HCEC 1CT (cell line): ENCODE measurements at regions not wholly inside any gene's neighbourhood (a gene's known extent, or its start where the extent isn't known, plus 50 kb on each side); places are given as distances from the start of the nearest gene placed in this dataset.

Experiments
- DNase-seq: peaks from one replicate; pipeline ENCODE4 v3.0.0-alpha.2; 2017

DNA sequence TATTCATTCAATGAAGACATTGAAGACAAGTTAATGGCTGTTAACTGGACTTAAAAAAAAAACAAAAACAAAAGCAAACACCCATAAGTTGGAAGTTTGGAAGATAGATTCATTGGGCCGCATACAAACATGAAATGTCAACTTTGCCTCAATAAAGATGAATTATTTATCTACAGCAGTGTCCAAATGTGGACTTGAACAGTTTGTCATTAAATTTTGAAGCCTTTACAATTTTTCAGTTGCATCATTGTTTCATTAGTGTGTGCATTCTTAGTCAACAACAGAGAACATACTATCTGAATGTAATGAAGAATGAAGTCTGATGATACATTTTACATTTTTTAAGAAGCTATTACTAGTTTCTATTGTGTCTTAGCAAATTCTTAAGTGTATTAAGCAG, 152.1 kb downstream of the SLIT2 start:
- no peak for DNase-seq

DNA sequence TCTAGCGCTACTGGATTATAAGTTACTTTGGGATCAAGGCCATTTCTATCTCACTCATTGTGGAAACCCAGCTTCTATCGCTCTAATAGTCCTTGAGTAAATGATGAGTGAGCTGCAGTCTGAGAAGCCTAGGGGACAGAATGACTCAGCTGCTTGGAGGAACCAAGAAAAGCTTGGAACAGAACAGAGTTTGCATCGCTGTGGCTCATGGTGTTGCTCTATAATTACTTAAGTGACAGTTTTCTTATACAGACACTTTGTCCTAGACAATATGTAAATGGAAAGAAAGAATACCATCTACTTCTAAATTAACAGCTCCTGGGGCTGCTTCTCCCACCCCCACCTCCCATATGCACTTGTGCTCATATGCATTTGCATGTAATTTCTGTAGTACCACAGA, 156.9 kb downstream of the SLIT2 start:
- DNase-seq = peak; percentile 11

DNA sequence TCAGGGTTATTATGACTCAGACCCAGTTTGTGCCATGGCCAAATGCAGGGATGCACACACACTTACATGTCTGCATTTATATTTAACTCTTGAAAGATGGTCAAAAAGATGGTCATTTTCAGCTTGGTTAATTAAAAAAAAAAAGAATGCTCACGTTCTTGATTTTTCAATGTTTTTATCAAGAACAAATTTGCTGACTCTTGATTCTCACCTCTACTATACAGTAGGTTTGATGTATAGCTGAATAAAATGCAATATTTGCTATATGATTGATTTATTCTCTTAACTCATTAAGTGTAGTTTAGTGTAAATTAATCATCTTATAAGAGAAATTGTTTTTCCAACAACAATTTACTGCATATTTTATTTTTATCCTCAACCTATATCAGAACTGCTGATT, 160.4 kb downstream of the SLIT2 start:
- no peak for DNase-seq

DNA sequence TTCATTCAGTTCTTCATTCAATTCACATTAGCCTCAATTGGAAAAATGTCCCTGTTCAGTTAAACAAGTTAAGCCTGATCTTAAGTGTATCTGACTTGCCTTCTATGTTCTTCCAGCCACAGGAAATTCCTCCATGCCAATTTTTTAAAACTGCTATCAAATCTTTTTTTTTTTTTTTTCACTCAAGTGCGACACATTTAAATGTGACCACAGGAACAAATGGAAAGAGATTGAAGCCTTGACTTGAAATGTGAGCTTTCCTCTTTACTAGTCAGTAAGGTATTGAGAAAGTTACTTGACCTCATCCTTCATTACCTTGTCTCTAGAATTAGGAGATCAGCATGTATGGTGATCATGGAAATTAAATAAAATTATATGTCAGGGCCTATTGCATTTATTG, 165.1 kb downstream of the SLIT2 start:
- no peak for DNase-seq

DNA sequence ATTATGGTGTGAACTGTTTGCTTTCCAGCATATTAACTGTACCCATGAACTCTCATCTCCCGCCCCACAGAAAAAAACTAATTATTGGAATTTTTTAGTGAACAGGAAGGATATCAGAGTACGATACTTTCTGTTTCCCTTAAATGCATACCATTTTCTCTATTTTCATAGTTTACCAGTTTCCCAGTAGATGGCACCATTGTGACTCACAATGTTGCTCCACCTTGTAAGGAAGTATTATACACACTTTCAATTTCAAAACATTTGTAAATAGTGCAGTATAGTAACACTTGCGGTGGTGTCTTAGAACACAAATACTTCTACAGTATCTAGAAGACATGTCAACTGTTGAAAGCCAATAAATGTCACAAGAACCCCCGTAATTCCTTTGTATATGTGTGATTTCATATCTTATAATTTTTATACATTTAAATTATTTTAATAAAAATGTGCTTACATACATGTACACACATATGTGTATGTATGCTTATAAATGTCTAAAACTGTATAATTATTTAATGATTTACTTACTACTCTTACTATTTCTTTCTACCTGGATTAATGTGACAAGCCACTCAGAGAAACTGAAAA, 167.3 kb downstream of the SLIT2 start:
- DNase-seq = peak; percentile 54

DNA sequence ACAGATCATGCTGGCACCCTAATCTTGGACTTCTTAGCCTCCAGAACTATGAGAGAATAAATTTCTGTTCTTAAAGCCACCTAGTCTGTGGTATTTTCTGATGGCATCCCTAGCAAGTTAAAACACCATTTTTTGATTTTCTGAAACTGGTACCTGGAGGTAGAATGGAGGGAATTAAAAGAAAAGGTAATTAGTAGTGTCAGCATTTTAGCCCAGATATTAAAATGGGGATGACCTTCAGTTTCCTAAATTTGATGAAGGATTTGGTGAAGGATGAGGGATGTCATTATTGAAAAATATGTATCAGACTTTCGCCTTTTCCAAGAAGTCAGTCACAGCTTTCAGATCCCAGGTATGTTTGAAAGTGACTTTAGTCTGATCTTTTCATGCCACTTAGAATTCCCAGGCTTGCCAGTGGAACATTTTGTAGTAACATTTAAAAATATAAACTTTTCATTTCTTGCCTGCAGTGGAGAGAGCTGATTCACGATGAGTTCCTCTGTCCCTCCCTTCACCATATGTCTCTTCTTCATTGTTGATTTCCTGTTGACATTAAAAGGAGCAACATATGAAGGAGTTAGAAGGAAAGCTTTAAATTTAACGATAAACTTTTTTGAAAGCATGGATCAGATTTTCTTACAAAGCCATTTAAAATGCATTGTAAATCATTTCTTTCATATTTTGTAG, 169.4 kb downstream of the SLIT2 start:
- no peak for DNase-seq

DNA sequence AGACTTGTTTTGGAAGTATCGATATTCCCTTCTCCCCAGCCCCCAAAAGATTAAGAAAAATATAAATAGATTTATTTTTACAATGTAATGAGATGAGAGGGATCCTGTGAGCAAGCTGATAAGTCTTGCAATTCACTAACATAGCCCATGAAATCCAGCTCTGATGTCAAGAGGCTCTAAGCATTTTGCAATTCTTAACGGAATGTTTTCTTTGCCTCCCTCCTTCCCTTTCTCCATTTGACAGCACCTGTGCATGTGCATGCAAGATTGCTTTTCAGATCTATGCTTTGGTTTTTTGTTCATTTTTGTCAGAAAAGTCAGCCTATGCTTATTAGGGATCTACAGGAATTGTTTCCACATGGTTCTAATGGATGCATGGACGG, 169.9 kb downstream of the SLIT2 start:
- DNase-seq = no peak

DNA sequence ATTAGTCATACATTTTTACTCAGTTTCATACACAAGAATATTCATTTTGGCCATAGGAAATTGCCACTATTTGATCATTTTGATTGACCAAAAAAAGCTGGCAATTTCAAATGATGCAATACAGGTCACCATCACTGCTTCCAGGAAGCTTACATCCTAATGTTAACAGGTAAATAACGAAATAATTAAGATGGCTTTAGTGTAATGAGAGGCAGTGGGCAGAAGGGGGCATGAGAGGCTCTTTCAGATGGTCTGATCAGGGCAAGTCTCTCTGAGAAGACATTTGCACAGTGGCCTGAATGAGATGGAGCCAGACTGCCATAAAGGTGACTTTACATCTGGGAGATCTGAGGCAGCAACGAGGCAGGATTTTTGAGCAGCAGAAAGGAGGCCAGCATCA, 170.7 kb downstream of the SLIT2 start:
- DNase-seq = peak; percentile 25

DNA sequence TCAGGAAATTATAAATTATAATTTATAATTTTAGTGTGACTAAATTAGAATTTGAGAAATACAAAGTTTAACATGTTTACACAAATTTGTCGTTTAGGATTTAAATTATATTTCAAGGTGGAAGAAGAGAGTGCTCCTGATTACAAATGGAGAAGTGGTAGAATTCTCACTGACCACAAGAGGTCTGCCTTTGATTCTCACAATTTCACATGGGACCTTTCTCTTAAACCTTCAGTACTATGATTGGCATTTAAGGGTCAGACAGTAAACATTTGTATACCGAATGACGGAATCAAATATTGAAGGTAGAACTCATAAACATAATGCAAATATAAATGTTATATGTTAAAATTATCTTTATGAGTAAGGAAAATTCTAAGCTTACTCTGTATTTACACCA, 171.7 kb downstream of the SLIT2 start:
- no peak for DNase-seq

DNA sequence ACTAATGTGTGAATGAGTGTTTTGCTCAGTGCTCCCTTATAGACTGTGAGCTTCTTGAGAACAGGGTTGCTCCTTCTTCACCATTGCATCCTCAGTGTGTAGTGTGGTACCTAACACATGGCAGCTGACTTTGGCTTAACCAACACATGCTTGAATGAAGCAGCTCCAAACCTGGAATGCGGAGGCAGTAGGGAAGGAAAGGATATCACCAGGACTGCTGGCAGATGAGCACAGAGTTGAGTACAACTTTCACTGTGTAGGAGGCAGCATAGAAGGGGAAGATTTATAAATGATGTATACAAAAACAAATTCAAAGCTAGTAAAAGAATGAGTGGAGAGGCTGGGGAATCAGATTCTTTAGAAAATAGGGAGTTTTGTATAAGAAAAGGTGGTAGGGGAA, 174.3 kb downstream of the SLIT2 start:
- no peak for DNase-seq

DNA sequence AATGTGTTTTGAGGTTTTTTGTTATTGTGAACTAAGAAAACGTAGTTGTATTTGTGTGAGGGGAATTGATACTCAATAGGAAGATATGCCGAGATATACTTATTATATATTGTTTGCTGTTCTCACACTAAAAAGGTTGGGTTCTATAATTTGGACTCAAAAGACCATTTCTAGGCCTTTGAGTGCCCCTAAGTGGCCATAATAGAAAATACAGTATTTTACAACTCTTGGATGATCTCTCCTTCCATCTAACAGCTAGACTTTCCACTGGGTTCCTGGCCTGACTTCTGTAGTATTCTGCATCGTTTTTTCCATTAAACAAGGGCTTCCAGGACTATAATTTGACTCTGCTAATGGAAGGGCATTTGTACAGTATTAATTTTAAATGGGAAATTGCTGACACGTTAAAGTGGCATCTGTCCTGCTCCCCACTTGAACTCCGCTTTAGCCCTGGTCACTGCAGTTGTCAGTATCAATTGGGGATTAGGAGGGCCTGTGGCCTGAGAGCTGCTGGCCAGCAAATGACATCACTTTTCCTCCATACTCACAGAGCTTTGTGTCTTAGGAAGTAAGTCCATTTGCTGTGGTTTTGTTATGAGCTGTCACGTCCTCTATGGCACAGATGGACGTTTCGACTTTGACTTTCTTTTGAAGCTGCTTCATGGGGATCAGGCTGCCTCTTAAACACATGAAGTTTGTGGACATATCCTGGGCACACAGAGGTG, 176.9 kb downstream of the SLIT2 start:
- DNase-seq = peak; percentile 8

DNA sequence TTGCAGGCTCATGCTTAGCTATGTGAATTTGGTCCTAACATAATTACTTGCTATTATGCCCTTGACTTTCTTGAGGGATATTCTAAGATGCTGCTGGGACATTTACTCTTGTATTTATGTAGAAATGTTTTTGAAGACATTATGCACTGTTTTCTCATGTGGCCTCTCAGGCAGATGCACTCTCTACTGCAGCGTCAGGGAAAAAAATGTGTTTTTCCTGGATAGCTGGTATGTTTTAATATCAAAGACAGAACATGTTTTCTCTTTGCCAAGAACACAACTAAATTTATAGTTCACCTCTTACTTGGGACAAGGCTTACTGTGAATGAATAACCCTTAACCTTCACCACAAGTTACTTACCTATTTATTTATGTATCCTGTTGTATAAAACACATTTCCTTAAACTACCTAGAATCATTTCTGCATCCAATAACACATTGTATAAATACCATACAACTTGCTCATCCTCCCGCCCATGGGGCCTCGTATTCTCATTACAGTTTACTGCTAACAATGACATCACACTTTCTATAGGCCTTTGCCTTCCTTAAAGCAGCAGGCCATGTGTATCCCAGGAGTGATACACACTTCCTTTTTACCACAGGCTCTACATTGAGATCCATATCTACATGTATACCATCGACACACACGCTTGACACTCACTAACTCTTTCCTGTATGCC, 178.7 kb downstream of the SLIT2 start:
- DNase-seq = peak; percentile 18

DNA sequence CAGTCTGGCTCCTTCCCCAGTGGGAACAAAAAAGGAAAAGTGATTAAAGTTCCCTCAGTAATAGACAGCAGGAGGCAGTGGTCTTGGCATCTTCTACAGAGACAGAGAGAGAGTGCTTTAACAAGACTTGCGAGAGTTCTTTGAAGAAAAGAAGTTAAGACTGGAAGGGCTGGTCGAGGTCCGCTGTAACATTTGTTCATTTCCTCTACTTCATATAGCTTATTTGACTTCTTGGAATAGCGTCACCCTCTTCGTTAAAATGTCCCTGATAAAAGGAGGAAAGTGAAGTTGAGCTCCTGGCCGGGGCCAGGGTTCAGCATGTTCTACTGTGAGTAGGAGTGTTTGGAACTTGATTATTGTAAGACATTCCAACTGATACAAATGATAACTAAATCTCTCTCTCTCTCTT, 179.8 kb downstream of the SLIT2 start:
- DNase-seq = no peak

DNA sequence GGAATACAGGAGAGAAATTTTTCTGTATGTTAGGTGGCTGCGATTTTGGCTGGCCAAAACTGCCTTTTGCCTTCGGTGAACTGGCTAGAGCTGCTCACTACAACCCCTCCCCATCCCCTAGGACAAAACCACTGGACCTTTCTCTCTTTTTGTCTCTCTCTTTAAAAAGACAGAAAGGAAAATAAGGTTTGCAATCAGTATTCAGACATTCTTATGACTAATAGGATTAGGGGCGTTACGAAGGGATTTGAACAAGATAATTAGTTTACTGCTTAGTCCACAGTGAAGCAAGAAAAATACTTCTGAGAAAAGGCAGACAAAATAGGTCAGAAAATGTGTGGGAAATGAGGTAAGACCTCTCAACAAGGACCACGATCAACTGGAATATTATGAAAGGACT, 180.4 kb downstream of the SLIT2 start:
- no peak for DNase-seq

DNA sequence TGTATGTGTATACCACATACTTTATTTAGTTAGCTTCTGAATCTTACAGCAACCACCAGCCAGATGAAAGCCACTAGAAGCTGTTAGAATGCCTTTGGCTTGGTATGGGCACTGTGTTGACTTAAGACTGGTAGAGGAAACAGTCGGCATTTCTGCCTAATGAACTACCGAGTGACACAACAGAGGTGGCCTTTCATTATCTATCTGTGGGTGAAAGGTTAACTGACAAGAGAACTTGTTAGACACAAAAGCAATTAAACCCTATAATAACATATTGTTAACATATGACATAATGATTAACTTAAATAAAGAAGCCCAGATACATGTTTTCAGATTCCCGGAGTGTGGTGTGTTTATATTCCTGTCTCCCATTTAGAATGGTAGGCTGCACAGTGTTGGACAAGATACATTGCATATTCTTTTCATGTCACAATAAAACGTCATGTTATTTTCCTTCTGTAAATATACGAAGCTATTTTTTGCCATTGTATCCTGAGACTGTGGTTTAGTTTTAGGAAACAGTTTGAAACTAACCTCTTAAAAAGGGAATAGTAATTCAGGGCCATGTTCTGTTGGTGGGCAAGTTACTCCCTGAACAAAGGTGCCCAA, 181.5 kb downstream of the SLIT2 start:
- DNase-seq = no peak

DNA sequence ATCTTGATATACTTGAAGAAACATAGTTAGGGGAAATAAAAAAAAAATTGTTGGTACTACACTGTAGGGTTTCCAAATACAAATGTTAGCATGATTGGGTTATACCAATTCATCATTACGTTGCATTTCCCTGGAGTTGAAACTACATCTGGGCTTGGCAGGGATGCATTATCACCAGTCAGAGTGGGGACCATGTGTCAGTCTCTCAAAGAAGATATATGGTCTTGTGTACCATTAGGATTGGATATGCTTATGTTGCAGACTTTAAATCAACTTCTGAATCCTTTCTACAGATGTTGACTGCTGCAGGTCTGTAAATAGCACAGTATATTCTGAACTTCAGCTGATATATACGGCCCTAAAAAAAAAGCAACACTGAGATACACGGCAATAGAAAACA, 188.5 kb downstream of the SLIT2 start:
- no peak for DNase-seq

DNA sequence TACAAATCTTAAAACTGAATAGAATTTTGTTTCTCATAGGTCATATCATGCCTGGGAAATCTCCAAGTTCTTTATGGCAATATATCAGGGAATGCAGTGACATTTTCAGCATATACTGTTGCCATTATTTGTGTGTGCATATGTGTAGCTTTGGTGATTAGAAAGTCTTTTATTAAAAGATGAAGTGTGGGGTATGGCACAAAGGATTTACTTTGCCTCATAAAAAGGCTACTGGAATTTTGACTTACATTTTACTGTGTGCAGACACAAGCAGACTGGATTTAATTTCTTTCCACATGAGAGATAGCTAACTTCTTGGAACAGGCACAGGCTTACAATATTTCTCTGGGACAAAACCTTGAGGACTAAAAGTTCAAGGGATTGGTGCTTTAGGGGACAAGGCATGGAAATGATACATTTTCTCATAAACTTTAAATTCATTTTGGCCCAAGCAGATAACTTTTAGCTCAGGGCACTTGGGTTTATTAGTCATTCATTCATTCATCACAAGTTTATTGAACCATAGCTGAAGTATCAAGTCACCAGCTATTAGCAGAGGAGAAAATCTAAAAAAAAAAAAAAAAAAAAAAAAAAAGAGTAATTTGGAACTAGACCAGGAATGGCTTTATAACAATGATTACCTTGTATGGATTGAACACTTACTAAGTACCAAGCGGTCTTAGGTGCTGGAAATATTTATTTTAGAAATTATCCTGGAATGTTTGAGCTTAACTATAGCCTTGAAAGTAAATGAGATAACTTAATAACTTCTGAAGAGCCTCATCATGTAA, 191.5 kb downstream of the SLIT2 start:
- no peak for DNase-seq

DNA sequence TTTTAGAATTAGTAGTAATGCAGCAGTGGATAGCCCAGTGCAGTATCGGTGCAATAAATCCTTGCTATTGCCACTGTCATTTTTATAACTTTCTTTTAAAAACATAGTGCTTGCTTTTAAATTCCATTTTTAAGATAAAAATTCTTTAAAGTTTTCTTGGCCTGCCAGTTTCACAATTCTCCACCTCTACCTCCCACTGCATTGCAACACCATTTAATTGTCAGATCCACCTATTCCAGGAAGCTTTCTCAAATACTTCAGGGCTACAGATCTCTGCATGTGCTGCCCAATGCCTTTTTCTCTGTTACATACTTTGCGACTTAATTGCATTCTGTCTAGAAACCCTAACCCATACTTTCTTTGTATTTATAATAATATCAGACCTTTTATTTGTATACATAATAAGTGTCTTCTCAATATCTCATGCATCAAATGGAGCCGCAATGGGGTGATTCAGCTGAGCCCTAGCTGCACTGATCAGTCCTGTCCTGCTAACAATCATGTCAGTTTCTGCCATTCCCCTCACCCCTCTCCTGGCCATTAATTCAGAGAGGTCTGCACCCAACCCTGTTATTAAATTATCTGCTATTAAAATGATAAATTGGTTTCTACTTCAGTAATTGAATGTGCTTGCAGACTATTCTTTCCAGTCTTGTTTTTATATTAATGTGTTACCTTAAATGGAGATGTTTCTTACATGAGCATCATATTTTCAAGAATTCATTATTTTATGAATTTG, 193.1 kb downstream of the SLIT2 start:
- no peak for DNase-seq

DNA sequence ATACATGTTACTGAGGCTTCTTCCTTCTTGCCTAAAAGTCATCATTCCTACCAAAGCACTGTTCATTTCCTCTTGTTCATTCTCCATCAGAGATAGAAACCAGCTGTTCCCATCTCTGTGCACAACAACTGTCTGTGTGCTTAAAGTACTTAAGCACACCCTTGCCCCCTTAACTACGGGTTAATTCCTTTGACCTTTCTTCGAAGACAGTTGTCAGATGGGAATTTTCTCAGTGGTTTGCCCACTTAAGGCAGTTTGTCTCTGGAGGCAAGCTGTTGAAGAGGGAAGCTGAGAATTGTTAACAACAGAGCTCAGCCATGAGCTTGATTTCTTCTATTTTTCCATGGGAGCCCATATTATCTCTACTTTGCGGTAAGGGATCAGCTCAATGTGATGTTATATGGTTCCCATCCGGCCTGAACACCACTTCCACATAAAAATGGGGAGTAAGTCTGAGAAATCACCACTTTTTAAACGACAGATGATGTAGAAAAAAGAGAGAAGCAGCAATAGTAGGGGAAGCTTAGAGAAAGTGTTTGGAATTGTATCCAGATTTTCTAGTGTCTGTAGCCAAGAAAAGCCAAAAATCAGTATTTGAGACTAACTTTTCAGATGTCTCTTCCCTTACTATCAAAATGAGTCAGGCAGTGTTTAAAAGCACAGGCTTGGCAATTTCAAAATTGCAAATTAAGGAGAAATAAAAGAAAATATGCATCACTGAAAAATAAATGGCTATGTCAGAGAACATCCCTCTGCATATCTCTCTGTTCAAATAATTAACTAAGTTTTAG, 194.4 kb downstream of the SLIT2 start:
- peak; percentile 68 for DNase-seq

DNA sequence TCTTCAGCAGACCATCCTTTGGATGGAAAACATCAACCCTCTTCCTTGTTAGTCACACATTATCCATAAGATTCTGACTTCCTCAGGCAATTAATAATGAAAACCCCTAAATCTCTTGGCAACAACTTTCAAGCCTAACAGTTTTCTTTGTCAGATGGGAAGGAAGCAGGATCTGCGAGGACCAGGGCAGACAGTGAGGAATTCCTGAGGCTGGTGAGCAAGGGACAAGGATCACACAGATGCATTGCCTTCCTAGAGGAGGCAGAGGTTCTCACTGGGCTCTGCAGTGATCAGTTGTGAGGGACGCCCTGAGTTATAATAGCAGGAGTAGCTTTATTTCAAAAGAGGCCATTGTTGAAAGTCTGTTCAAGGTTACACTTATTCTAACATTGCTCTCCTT, 195.4 kb downstream of the SLIT2 start:
- DNase-seq = no peak

DNA sequence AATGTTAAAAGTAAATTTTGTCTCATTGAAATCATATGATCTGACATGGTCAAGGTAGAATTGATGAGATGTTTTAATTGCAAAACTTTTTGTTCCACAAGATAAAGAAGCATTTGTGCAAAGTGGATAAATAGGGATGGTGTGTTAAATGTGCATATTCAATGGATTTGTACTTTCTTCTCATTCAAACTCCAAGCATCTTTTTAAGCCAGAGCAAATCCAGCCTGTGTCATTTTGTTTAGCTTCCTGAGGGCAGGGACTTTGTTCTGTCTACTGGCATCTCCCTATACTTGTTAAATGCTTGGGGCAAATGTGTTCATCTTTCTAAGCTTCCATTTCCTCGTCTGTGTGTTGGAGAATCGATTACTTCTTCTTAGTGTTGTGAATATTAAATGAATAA, 200.3 kb downstream of the SLIT2 start:
- no peak for DNase-seq
